Superior temporal gyrus (tissue), 1 donor: ENCODE measurements at regions not wholly inside any gene's neighbourhood (a gene's known extent, or its start where the extent isn't known, plus 50 kb on each side); places are given as distances from the start of the nearest gene placed in this dataset.
"Not testable (repeated sequence)": the region's sequence is repeated elsewhere in the genome, so short reads cannot be mapped to it uniquely, and the experiment has no call there.

Experiments
- DNase-seq: peaks from one replicate; pipeline ENCODE4 v3.0.0-alpha.2; 2016; ENCODE audit errors: extremely low spot score

- no peak for DNase-seq
Observed at GRCh38 chr12:18794000-18794399, 56.1 kb downstream of the CAPZA3 start.

GRCh38 chr12:18797604-18798003, 59.7 kb downstream of the CAPZA3 start:
- no peak for DNase-seq

GRCh38 chr12:18798535-18799361, 60.8 kb downstream of the CAPZA3 start:
- DNase-seq = no peak

- DNase-seq = no peak
Observed at GRCh38 chr12:18799561-18799960, 61.6 kb downstream of the CAPZA3 start.

- DNase-seq = no peak
Observed at GRCh38 chr12:18805516-18806248, 67.8 kb downstream of the CAPZA3 start.

GRCh38 chr12:18807714-18808113, 69.8 kb downstream of the CAPZA3 start:
- DNase-seq = no peak

GRCh38 chr12:18808221-18808620, 70.3 kb downstream of the CAPZA3 start:
- DNase-seq = no peak

- no peak for DNase-seq
Observed at GRCh38 chr12:18810537-18811253, 72.8 kb downstream of the CAPZA3 start.

- no peak for DNase-seq
Observed at GRCh38 chr12:18811273-18811672, 73.4 kb downstream of the CAPZA3 start.

- no peak for DNase-seq
Observed at GRCh38 chr12:18813753-18814152, 75.8 kb downstream of the CAPZA3 start.

- DNase-seq = no peak
Observed at GRCh38 chr12:18818579-18819268, 80.8 kb downstream of the CAPZA3 start.

GRCh38 chr12:18819484-18819883, 81.6 kb downstream of the CAPZA3 start:
- no peak for DNase-seq

- no peak for DNase-seq
Observed at GRCh38 chr12:18823461-18823860, 85.5 kb downstream of the CAPZA3 start.

GRCh38 chr12:18824287-18824686, 86.4 kb downstream of the CAPZA3 start:
- DNase-seq = no peak

GRCh38 chr12:18825138-18825537, 87.2 kb downstream of the CAPZA3 start:
- no peak for DNase-seq

GRCh38 chr12:18827913-18828312, 90.0 kb downstream of the CAPZA3 start:
- DNase-seq = no peak

- no peak for DNase-seq
Observed at GRCh38 chr12:18828483-18828882, 90.6 kb downstream of the CAPZA3 start.

- no peak for DNase-seq
Observed at GRCh38 chr12:18828987-18829386, 91.1 kb downstream of the CAPZA3 start.

- not testable (repeated sequence) for DNase-seq
Observed at GRCh38 chr12:18832932-18833331, 95.0 kb downstream of the CAPZA3 start.

- peak; percentile 52 for DNase-seq
Observed at GRCh38 chr12:18837025-18837424, 99.1 kb downstream of the CAPZA3 start.

GRCh38 chr12:18837505-18837904, 99.6 kb downstream of the CAPZA3 start:
- no peak for DNase-seq

GRCh38 chr12:18840997-18841396, 103.1 kb downstream of the CAPZA3 start:
- not testable (repeated sequence) for DNase-seq
